Right ventricle myocardium inferior (tissue), 1 donor: ENCODE measurements at regions not wholly inside any gene's neighbourhood (a gene's known extent, or its start where the extent isn't known, plus 50 kb on each side); places are given as distances from the start of the nearest gene placed in this dataset.

Source experiments
- ATAC-seq: fragments of 200-7000 bp; cut with Tn5 transposase; one replicate; pipeline ENCODE4 v1.9.1; 2020; ENCODE audit warnings: mild to moderate bottlenecking, moderate library complexity
- DNase-seq: peaks from one replicate; pipeline ENCODE4 v3.0.0; 2021; ENCODE audit errors: missing footprints
- intact Hi-C: fragments of 100-400 bp; cut with DNase I; formaldehyde crosslinking; loops from one replicate; pipeline ENCODE4 v1.11.0; 2022
- donor health status: DM: no; HTN: yes; CAD: no; lungs with severe emphysema.

DNA sequence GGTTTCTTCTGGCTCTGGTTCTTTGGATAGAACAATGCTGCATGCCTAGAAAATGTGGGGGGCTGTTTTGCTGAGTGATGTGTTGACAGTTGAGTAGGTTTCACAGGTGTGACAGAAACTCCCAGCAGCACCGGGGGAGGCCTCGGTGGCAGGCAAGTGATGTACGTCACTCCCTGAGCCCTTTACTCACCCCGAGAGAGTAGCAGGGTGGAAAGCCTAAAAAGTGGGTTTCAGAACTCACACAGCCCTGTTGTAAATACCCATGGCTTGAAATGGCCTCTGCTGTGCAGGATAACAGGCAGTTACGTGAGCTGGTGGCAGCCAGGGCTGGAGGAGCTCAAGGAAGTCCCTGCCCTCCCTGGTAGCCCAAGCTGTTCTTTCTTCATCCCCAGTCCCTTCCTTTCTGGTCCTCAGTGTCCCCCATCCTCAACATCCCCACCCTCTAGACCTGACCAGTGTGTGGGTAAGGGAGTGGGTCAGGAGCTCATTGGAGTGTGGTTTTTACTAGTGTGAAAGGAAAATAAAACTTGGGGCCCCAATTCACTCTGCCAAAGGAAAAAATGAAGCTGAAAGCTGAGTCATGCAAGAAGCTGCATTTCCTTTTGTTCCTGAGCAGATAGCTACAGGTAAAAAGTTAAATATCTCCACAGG, 258.1 kb downstream of the STK31 start:
- ATAC-seq (no peak), DNase-seq (no peak)
- intact Hi-C loops: no loop called here

DNA sequence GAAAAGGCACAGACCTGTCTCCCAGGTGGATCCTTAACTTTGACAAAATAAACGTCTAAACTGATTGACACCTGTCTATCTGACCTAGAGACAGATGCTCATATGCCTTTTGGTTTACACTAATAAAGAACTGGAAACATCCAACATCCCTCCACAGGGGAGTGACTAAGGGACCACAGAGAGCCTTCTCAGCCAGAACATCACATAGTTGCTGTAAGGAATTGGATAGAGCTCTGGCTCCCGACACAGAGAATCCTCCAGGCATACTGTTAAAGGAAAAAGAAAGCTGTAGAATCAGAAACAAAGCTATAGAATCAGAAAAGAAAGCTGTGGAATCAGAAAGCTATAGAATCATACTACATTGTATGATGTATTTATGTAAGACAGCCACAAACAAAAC, 258.8 kb downstream of the STK31 start:
- DNase-seq (no peak), ATAC-seq (no peak)
- intact Hi-C loops: no loop called here

DNA sequence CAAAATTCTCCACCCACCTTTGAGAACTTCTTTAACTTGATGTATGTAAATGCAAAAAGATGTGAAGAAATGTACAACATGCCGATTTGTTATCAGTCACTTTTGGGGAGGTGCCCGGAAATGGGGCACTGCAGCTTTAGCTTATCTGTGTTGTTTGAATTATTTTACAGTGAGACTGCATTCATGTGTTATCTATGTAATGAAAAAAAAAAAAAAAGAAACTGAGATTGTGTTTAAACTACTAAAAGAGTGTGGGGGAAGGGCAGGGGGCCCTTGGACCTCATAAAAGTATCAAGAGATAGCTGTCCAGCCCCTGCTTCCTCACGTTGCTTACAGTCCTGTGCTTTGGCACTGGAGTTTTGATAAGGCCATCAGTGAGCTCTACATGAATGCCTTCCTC, 259.4 kb downstream of the STK31 start:
- ATAC-seq: no peak

DNA sequence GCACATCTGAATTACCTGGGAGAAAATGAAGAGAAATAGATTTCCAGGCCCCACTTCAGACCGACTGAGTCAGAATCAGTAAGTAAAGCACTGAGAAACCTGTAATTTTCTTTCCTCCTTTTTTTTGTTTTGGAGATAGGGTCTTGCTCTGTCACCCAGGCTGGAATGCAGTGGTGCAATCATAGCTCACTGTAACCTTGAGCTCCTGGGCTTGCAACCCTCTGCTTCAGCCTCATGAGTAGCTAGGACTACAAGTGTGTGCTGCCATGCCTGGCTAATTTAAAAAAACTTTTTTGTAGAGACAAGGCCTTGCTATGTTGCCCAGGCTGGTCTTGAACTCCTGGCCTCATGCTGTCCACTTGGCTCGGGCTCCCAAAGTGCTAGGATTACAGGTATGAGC, 260.2 kb downstream of the STK31 start:
- no peak for DNase-seq
- no peak for ATAC-seq
- intact Hi-C loops: no loop called here

More for the DNA sequence above, 259.4 kb downstream of the STK31 start:
- intact Hi-C loops: no loop called here
- no peak for DNase-seq

DNA sequence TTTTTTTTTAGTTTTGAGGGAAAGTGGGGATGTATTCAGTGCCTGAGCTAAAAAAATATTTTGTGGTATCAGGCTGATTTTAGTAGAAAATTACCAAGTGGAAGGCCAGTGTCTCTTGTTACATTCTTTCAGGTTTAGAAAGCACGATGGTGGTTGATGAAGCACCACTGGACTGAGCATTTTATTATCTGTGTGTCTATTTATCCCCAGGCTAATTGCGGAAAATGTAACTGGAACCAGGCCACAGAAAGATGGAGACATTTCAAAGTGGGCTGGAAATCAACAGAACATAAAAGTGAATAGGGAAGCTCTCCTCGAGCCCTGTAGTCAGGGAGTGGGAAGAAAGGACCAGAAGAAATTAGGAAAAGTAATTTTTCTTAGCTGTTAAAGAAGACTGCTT, 261.0 kb downstream of the STK31 start:
- no peak for ATAC-seq
- intact Hi-C loops: no loop called here
- DNase-seq: no peak

DNA sequence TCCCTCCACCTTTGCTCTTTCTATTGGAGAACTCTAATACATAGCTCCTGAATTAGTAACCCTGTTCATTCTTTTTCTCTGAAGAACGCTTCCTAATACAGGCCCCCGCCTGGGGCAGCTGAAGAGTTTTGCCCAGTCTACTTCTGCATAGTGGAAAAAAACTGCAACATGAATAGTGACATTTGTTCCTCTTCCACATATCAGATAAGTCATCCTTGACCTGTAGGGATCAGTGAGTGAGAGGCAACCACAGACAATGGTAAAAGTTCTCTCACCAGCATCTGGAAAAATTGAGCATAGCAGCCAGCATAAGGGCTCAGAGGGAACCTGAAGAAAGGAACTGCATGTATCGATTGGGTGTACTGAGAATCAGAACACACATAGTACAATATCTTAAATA, 262.0 kb downstream of the STK31 start:
- intact Hi-C loops: no loop called here
- no peak for ATAC-seq
- no peak for DNase-seq

DNA sequence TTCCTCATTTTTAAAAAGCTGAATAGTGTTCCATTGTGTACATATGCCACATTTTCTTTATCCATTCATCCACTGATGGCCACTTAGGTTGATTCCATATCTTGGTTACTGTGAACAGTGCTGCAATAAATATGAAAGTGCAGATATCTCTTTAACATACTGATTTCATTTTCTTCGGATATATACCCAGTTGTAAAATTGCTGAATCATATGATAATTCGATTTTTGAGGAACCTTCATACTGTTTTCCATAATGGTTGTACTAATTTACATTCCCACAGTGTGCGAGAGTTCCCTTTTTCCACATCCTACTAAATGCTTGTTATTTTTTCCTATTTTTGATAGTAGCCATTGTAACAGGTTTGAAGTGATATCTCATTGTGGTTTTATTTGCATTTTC, 263.2 kb downstream of the STK31 start:
- ATAC-seq: no peak
- no peak for DNase-seq
- intact Hi-C loops: no loop called here

DNA sequence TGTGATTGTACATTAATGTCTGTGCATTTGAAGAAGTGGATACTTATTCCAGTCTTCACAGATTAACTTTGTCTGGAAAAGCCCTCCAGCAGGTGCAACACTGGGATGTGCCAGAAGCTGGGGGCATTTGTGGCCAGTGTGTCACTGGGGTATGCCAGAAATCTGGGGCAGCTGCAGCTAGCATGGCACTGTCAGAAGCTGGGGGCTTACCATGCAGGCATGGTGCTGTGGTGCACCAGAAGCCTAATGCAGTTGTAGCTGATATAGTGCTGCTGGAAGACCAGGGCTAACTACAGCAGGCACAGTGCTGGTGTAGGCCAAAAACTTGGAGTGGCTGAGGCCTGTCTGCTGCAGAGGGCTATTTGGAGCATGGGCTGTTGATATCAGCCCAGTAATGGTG, 270.1 kb downstream of the STK31 start:
- ATAC-seq (no peak), DNase-seq (no peak)
- intact Hi-C loops: no loop called here

DNA sequence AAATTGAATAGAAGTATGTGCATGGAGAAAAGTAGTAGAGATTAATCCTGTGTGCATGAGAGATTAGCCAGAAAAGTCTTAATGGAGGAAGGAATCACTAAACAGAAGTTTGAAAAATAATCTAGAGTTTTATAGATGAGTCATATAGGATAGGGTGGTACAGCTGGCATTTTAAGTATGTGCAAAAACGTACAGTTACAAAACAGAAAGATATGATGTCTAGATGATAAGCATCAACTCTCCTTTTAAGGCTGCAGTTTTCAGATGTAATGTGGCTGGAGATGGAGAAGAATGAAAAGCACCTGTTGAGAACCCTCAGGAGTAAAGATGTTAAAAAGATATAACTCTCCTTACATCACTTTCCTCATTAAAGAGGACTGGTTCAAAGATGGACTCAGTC, 271.3 kb downstream of the STK31 start:
- intact Hi-C loops: no loop called here
- no peak for ATAC-seq

DNA sequence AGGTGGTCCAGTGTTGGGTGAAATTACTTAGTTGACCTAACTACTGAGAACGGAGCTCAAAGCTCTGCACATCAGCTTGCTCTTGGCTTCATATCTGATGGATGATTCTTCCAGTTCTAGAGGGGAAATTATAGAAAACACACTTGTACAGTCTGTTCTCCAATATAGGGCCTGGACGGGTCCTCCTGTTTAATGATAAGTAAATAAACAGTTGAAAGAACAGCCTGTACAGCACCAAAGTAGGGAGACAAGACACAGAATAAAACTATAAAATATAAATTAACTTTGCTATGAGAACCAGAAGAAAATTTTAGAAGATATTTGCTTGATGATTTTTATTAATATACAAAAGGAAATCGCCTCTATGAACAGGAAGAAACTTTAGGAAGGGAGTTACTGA, 271.7 kb downstream of the STK31 start:
- intact Hi-C loops: no loop called here
- no peak for DNase-seq
- ATAC-seq: no peak

More for the DNA sequence above, 271.3 kb downstream of the STK31 start:
- no peak for DNase-seq

DNA sequence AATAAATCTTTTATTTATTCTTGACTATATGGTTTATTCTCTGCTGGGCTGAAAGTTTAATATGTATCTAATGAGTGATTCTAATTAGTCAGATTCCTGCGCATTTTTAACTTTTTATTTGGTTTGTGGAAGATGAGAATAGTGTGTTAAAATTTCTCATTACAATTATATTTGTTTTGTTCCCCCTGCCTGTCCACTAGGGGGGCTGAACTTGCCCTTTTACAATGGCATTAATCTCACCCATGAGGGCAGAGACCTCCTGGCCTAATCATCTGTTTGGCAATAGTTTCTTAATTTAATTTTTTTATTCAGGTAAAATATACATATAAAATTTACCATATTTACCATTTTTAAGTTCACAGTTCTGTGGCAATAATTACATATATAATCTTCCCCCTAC, 278.5 kb upstream of the NPY start:
- ATAC-seq (no peak), DNase-seq (no peak)
- intact Hi-C loops: no loop called here

DNA sequence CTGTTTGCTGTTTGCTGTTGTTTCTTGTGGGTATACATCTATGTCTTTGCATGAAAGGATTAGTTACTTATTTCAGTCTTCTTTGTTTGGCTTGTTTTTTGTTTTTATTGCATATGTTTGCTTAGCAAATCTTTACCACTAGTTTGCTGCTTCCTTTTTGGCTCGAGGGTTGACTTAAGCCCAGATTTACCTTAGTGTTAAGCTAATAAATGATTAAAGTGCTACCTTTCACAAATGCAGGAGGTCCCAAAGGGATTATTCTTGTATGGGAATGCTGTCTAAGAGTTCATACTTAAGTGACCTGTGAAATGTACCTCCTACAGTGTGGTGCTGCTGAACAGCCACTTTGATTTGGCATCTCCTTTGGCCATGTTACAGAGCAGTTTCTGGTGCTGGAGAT, 273.5 kb upstream of the NPY start:
- DNase-seq (no peak), ATAC-seq (no peak)
- intact Hi-C loops: no loop called here

DNA sequence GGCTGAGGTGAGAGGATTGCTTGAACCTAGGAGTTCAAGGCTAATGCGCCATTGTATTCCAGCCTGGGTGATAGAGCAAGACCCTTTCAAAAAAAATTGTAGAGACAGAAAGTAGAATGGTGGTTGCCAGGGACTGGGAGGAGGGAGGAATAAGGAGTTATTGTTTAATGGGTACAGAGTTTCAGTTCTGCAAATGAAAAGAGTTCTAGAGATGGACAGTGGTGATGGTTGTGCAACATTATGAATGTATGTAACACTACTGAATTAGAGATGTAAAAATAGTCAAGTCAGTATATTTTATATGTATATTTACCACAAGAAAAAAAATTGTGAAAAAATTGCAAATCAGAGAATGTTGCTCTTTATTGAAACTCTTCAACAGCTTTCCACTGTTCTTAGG, 266.5 kb upstream of the NPY start:
- ATAC-seq (no peak), DNase-seq (no peak)
- intact Hi-C loops: no loop called here

DNA sequence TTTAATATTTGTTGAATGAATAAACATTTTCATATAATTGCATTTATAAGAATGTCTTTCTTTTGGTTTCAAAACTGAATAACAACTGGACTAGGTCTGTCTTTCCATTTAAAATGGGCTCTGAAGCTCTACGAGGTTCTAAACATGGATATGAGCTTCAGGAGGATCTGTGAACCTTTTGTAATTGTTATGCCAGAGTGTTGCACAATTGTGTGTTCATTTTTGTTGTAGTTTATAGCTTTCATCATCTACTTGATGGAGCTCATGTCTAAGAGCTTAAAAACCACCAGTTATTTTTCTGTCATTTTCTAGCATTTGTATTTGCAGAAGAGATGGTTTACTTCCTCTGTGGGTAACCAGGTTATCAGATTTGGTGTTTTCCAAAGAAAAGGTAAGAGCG, 265.7 kb upstream of the NPY start:
- DNase-seq (no peak), ATAC-seq (no peak)
- intact Hi-C loops: no loop called here

DNA sequence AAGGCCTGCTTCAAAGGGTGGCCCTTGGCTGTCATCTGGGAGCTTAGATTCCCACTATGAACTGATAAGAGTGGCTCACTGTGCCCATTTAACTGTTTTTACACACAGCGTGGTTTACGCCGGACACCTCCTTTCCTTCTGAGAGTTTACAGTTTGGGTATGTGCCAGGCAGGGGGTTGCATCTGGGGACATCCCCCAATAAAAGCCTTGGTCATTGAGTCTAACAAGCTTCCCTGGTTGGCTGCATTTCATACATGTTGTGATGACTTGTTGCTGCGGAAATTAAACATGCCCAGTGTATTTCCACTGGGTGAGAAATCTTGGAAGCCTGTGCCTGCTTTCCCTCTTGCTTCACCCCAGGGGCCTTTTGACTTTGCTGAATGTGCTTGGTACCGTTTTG, 264.1 kb upstream of the NPY start:
- ATAC-seq: no peak
- intact Hi-C loops: no loop called here
- no peak for DNase-seq

DNA sequence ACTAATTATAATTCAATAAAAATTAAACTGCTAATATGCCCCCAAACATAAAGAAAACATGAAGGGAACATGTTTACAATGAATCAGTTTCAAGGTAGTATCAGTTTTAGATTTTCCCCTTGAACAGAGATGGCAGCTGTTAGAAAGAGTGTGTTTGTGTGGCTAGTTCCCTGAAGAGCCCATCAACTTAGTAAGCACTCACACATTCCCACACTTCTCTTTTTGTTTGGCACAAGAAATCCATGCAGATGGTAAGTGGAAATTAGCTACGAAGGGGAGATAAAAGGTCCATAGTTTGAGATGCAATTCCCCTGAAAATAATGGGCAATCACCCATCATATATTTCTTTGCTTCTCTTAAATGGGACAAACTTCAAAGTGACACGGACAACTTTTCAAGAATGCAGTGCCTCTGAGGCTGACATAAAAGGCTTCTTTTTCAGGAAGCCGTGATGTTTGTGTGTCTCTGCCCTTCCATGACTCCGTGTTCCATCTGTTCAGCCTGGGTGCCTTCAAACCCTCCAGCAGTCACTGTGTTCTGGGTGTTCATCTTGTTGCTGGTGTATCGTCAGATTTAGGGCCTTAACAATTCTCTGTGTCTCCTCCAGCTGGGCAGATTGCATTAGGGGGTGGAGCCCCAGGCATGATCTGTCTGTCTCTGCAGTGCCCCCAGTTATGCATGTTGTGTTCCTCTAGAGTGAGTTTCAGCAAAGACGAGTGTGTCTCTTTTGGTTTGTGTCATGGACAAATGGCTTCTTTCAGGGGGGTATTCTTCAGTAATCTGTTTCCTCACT, 259.5 kb upstream of the NPY start:
- ATAC-seq (no peak), DNase-seq (no peak)
- intact Hi-C loops: no loop called here

DNA sequence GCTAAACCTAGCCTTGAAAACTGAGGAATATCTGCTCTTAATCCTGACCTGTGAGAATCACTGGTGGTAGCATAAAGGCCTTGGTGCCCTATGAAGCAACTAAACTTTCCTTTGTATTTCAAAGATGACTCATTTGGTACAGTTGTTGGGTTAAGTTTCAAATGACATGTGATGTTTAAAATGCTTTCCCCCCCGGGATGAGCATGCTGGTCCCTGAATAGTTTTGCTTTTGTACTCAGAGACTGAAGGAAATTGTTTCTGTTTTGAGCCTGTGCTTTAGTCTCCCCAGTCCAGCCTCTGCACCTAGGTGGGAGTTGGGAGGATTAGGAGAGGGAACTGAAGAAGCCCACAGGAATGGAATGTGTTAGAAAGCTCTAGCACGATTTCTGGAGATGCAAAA, 258.9 kb upstream of the NPY start:
- intact Hi-C loops: no loop called here
- ATAC-seq (no peak), DNase-seq (no peak)

DNA sequence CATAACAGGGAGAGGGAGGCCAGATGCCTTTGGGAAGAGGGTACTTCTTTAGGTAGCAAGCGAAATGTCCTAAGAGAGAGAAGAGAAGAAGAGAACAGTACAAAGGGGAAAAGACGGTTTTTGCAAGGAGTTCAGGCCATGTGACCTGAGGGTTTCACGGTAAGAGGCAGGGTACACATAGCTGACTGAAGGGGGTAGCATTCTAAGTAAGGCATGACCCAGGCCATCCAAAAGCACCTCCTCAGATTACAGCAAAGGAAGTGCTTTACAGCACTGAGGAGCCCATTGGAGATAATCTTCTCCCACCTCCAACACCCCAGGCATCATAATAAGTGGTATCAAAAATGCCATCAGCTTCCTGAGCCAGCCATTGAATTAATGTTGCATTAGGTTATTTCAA, 258.2 kb upstream of the NPY start:
- ATAC-seq: no peak
- intact Hi-C loops: no loop called here
- no peak for DNase-seq

DNA sequence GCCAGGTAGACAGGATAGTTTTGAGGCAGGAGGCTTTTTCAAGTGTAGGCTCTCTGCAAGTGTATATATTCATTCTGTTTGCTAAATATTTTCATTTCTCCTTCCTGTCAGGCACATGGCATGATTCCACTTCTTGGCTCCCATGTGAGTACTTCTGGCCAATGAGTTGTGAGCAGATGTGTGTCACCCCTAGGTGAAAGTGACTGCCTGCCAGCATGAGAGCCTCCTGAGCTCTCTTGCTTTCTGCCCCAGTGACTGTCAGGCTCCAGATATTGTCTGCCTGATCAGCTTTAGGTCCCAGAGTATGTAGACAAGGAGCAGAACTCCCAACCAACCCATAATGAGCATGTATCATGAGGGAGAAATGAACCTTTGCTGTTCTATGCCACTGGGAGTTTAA, 257.6 kb upstream of the NPY start:
- DNase-seq: no peak

DNA sequence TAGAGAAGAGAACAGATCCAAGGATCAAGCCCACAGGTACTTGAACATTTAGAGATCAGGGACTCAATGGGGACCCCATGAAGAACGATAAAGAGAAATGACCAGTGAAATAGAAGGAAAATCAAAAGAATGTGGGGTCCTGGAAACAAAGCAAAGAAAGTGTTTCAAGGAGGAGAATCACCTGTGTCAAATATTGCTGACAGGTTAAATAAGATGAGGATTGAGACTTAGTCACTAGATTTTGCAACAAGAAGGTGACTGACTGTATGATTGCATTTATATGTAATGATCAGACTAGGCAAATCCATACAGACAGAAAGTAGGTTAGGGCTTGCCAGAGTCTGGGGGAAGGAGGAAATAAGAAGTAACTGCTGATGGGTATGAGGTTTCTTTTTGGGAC, 254.9 kb upstream of the NPY start:
- ATAC-seq: no peak
- no peak for DNase-seq
- intact Hi-C loops: no loop called here

More for the DNA sequence above, 257.6 kb upstream of the NPY start:
- ATAC-seq: no peak
- intact Hi-C loops: no loop called here

DNA sequence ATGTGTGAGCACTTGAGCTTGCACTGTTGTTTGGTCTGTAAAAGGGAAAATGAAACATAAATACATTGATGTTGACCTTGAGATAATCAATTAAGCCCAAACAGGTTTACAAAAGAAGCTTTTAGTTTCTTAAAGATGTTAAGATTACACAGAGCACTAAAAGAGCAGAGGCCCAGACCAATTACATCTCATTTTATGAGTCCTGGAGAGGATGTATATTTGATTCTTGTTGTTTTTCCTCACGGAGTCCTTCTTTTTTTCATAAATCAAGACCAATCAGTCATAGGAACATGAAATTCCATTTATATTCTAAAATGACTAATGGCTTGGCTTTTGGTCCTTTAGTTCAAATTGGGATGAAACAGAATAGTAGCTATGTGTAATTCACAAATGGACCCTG, 249.7 kb upstream of the NPY start:
- no peak for ATAC-seq
- DNase-seq: no peak
- intact Hi-C loops: no loop called here
